Loucy (cell line): ENCODE measurements at regions not wholly inside any gene's neighbourhood (a gene's known extent, or its start where the extent isn't known, plus 50 kb on each side); places are given as distances from the start of the nearest gene placed in this dataset.

Experiments used
- H2AFZ ChIP-seq: fragments of 200-600 bp; sonication (generic); 2 replicates; pipeline ENCODE4 v1.6.0; 2016; ENCODE audit warnings: antibody characterized with exemption, mild to moderate bottlenecking, low read length, moderate library complexity
- H3F3A ChIP-seq: fragments of 200-600 bp; 2 replicates; pipeline ENCODE4 v1.6.0; 2016; ENCODE audit warnings: antibody characterized with exemption, low read depth, mild to moderate bottlenecking
- H3K27me3 ChIP-seq: fragments of 200-600 bp; sonication (generic); 2 replicates; pipeline ENCODE4 v1.6.1; 2014; ENCODE audit warnings: low read length, mild to moderate bottlenecking; ENCODE audit not compliant: insufficient read depth, poor library complexity, severe bottlenecking
- H3K36me3 ChIP-seq: fragments of 200-600 bp; sonication (generic); 2 replicates; pipeline ENCODE4 v1.6.1; 2016; ENCODE audit warnings: low read length; ENCODE audit not compliant: insufficient read depth
- H3K4me1 ChIP-seq: fragments of 200-600 bp; sonication (generic); 2 replicates; pipeline ENCODE4 v1.5.1; 2014; ENCODE audit warnings: low read length, mild to moderate bottlenecking; ENCODE audit not compliant: insufficient read depth, poor library complexity, severe bottlenecking
- H3K4me2 ChIP-seq: fragments of 200-600 bp; sonication (generic); 2 replicates; pipeline ENCODE4 v1.6.0; 2014; ENCODE audit warnings: antibody characterized with exemption, low read length, low read depth, mild to moderate bottlenecking; ENCODE audit not compliant: poor library complexity, severe bottlenecking
- H3K4me3 ChIP-seq: fragments of 200-600 bp; sonication (generic); 2 replicates; pipeline ENCODE4 v1.5.1; 2014; ENCODE audit warnings: low read length, mild to moderate bottlenecking, mixed read lengths; ENCODE audit not compliant: poor library complexity, severe bottlenecking
- H3K79me2 ChIP-seq: fragments of 200-600 bp; sonication (generic); 2 replicates; pipeline ENCODE4 v1.6.1; 2014; ENCODE audit warnings: low read length; ENCODE audit not compliant: insufficient read depth
- H3K9ac ChIP-seq: fragments of 200-600 bp; sonication (generic); 2 replicates; pipeline ENCODE4 v1.6.0; 2014; ENCODE audit warnings: mild to moderate bottlenecking, low read depth, low read length, moderate library complexity; ENCODE audit not compliant: poor library complexity, severe bottlenecking
- H3K9me2 ChIP-seq: fragments of 200-600 bp; sonication (generic); replicated peaks from 2 replicates; pipeline ENCODE4 v1.6.1; 2016; ENCODE audit warnings: low read depth, low read length, mixed read lengths
- H3K9me3 ChIP-seq: fragments of 200-600 bp; sonication (generic); 2 replicates; pipeline ENCODE4 v1.6.1; 2014; ENCODE audit warnings: mild to moderate bottlenecking, antibody characterized with exemption, low read length, low read depth; ENCODE audit not compliant: insufficient read depth
- H4K20me1 ChIP-seq: fragments of 200-600 bp; sonication (generic); 2 replicates; pipeline ENCODE4 v1.6.0; 2014; ENCODE audit warnings: antibody characterized with exemption, low read length, mild to moderate bottlenecking; ENCODE audit not compliant: insufficient read depth, poor library complexity, severe bottlenecking
- CTCF ChIP-seq: fragments of 200-600 bp; sonication (generic); conservative IDR thresholded peaks from 2 replicates; pipeline ENCODE4 v1.5.1; 2014; ENCODE audit warnings: mild to moderate bottlenecking, antibody characterized with exemption, low read length
- EZH2phosphoT487 ChIP-seq: fragments of 200-600 bp; IDR thresholded peaks from 2 replicates; pipeline ENCODE4 v1.6.1; 2018; ENCODE audit warnings: antibody characterized with exemption, mild to moderate bottlenecking, moderate library complexity, borderline replicate concordance

GRCh38 chr12:67523538-67523937 is 125.0 kb upstream of the DYRK2 start:
- Histone ChIP-seq H3K9me3 (no peaks in the 10 kb centered on the region), H3K4me3 (no peak overlapping the region), H3K4me1 (no peaks in the 10 kb centered on the region), H3K4me2 (no peak overlapping the region), H2AFZ (no peak overlapping the region), H3K27me3 (no peaks in the 10 kb centered on the region), H3K9ac (no peak overlapping the region), H3K9me2 (no peaks in the 10 kb centered on the region), H3K36me3 (no peaks in the 10 kb centered on the region), H3F3A (no peaks in the 10 kb centered on the region), H3K79me2 (no peaks in the 10 kb centered on the region), H4K20me1 (no peaks in the 10 kb centered on the region)
- TF ChIP-seq CTCF (no peak), EZH2phosphoT487 (no peak)

- Histone ChIP-seq H3K4me1 (no peaks in the 10 kb centered on the region), H3K9me3 (no peaks in the 10 kb centered on the region), H2AFZ (no peak overlapping the region), H3K4me3 (no peak overlapping the region), H3K4me2 (no peak overlapping the region), H3F3A (no peaks in the 10 kb centered on the region), H3K79me2 (no peaks in the 10 kb centered on the region), H3K27me3 (no peaks in the 10 kb centered on the region), H4K20me1 (no peaks in the 10 kb centered on the region), H3K9ac (no peak overlapping the region), H3K36me3 (no peaks in the 10 kb centered on the region), H3K9me2 (no peaks in the 10 kb centered on the region)
- no peak for TF ChIP-seq EZH2phosphoT487
Observed at GRCh38 chr12:67524861-67525616, 123.5 kb upstream of the DYRK2 start.

- no peaks in the 10 kb centered on the region for H3K4me1 ChIP-seq
- H4K20me1 ChIP-seq, result no peaks in the 10 kb centered on the region
- no peak overlapping the region for H3K4me3 ChIP-seq
- no peaks in the 10 kb centered on the region for H3F3A ChIP-seq
- H3K9me2 ChIP-seq, result no peaks in the 10 kb centered on the region
- no peak overlapping the region for H3K9ac ChIP-seq
- H3K4me2 ChIP-seq, result no peak overlapping the region
- H3K36me3 ChIP-seq, result no peaks in the 10 kb centered on the region
- no peak overlapping the region for H2AFZ ChIP-seq
- H3K9me3 ChIP-seq, result no peaks in the 10 kb centered on the region
- H3K27me3 ChIP-seq, result no peaks in the 10 kb centered on the region
- TF ChIP-seq EZH2phosphoT487, result no peak
- TF ChIP-seq CTCF, result no peak
- no peaks in the 10 kb centered on the region for H3K79me2 ChIP-seq
Observed at GRCh38 chr12:67525617-67525884, 123.0 kb upstream of the DYRK2 start.

GRCh38 chr12:67526129-67526528 is 122.4 kb upstream of the DYRK2 start:
- H3K9me2 ChIP-seq, result no peaks in the 10 kb centered on the region
- no peaks in the 10 kb centered on the region for H3K36me3 ChIP-seq
- H3K27me3 ChIP-seq, result no peaks in the 10 kb centered on the region
- TF ChIP-seq EZH2phosphoT487 (no peak), CTCF (no peak)
- H3K79me2 ChIP-seq, result no peaks in the 10 kb centered on the region
- no peaks in the 10 kb centered on the region for H3F3A ChIP-seq
- no peak overlapping the region for H3K4me3 ChIP-seq
- H2AFZ ChIP-seq, result no peak overlapping the region
- H3K4me2 ChIP-seq, result no peak overlapping the region
- no peaks in the 10 kb centered on the region for H3K9me3 ChIP-seq
- H3K9ac ChIP-seq, result no peak overlapping the region
- H3K4me1 ChIP-seq, result no peaks in the 10 kb centered on the region
- no peaks in the 10 kb centered on the region for H4K20me1 ChIP-seq
